Head of caudate nucleus (tissue), 42 donors: ENCODE measurements at regions not wholly inside any gene's neighbourhood (a gene's known extent, or its start where the extent isn't known, plus 50 kb on each side); places are given as distances from the start of the nearest gene placed in this dataset.

Experiments used
- DNase-seq, 42 donors: peaks; one replicate each; pipeline versions ENCODE4 v3.0.0 to v3.0.0-alpha.2; 2020 to 2021; ENCODE audit warnings: mixed read lengths in 7 of 42
- intact Hi-C: fragments of 100-400 bp; cut with DNase I; formaldehyde crosslinking; loops from one replicate; pipeline ENCODE4 v1.15.0; 2022

GRCh38 chr4:65773636-65774035 is 103.3 kb upstream of the EPHA5 start:
- intact Hi-C loops = no loop called here
- DNase-seq = no peak

GRCh38 chr4:65747386-65747785 is 77.1 kb upstream of the EPHA5 start:
- intact Hi-C loops = no loop called here
- no peak for DNase-seq

GRCh38 chr4:65738134-65738533 is 67.8 kb upstream of the EPHA5 start:
- intact Hi-C loops = no loop called here
- DNase-seq = no peak

GRCh38 chr4:65737672-65738071 is 67.4 kb upstream of the EPHA5 start:
- no peak for DNase-seq
- intact Hi-C loops = no loop called here

GRCh38 chr4:65724973-65725372 is 54.7 kb upstream of the EPHA5 start:
- no peak for DNase-seq
- intact Hi-C loops = no loop called here
